Naive thymus-derived CD4-positive, alpha-beta T cell (primary cell): ENCODE measurements at regions not wholly inside any gene's neighbourhood (a gene's known extent, or its start where the extent isn't known, plus 50 kb on each side); places are given as distances from the start of the nearest gene placed in this dataset.

ENCODE experiments used
- ATAC-seq: fragments of 150-1000 bp; cut with Tn5 transposase; 2 replicates; pipeline ENCODE4 v1.10.0; 2021; ENCODE audit warnings: mild to moderate bottlenecking, moderate library complexity
- CTCF ChIA-PET: fragments of 350-600 bp; sonication (Branson Sonifier 250); formaldehyde crosslinking; loops from one replicate; lab custom pipeline; 2021; ENCODE audit warnings: antibody characterized with exemption; lab: Charles Lee
- POLR2A ChIA-PET: fragments of 350-600 bp; sonication (Branson Sonifier 250); formaldehyde crosslinking; loops from one replicate; lab custom pipeline; 2021; ENCODE audit warnings: antibody characterized with exemption, inconsistent platforms; lab: Charles Lee
- DNase-seq, 9 donors: peaks; one replicate each; pipeline versions ENCODE4 v3.0.0 to v3.0.0-alpha.2; 2020 to 2022; ENCODE audit warnings: mixed read lengths in 1 of 9
- H3K27ac ChIP-seq: one replicate; pipeline ENCODE4 v1.7.0; 2013; ENCODE audit warnings: mild to moderate bottlenecking, low read depth, low read length, moderate library complexity
- H3K27me3 ChIP-seq, 2 donors: one replicate each; pipeline ENCODE4 v1.7.0; 2013; ENCODE audit warnings: low read length in 2 of 2, mild to moderate bottlenecking in 2 of 2, moderate library complexity in 2 of 2; ENCODE audit not compliant: control insufficient read depth in 2 of 2, insufficient read depth in 2 of 2
- H3K36me3 ChIP-seq, 3 experiments: 1 replicate in 2 of 3; 2 replicates in 1 of 3; pipeline ENCODE4 v1.7.0; 2013; ENCODE audit warnings: low read length in 3 of 3, mild to moderate bottlenecking in 3 of 3, moderate library complexity in 1 of 3; ENCODE audit not compliant: insufficient read depth in 3 of 3, control insufficient read depth in 2 of 3
- H3K4me1 ChIP-seq, 2 donors: one replicate each; pipeline ENCODE4 v1.7.0; 2013; ENCODE audit warnings: low read length in 2 of 2, mild to moderate bottlenecking in 2 of 2, moderate library complexity in 1 of 2; ENCODE audit not compliant: control insufficient read depth in 2 of 2, insufficient read depth in 2 of 2
- H3K4me3 ChIP-seq: 2 replicates; pipeline ENCODE4 v1.7.0; 2013; ENCODE audit warnings: mild to moderate bottlenecking, low read length
- H3K9me3 ChIP-seq, 3 experiments: 1 replicate in 2 of 3; 2 replicates in 1 of 3; pipeline ENCODE4 v1.7.0; 2013; ENCODE audit warnings: low read length in 3 of 3; ENCODE audit not compliant: control insufficient read depth in 2 of 3
- H3K27ac Mint-ChIP-seq, 9 donors: one replicate each; pipeline ENCODE4 v1.8.0; 2020 to 2022; ENCODE audit warnings: mixed read lengths in 9 of 9, mild to moderate bottlenecking in 8 of 9, moderate library complexity in 5 of 9, inconsistent platforms in 2 of 9
- H3K27me3 Mint-ChIP-seq, 5 donors: one replicate each; pipeline ENCODE4 v1.8.0; 2021 to 2022; ENCODE audit warnings: mixed read lengths in 5 of 5, mild to moderate bottlenecking in 1 of 5
- H3K36me3 Mint-ChIP-seq, 5 donors: one replicate each; pipeline ENCODE4 v1.8.0; 2020 to 2022; ENCODE audit warnings: mixed read lengths in 5 of 5, mild to moderate bottlenecking in 3 of 5, inconsistent platforms in 1 of 5
- H3K4me1 Mint-ChIP-seq, 7 donors: one replicate each; pipeline ENCODE4 v1.8.0; 2020 to 2022; ENCODE audit warnings: mixed read lengths in 7 of 7, mild to moderate bottlenecking in 3 of 7, inconsistent platforms in 1 of 7
- H3K4me3 Mint-ChIP-seq, 10 donors: one replicate each; pipeline ENCODE4 v1.8.0; 2020 to 2022; ENCODE audit warnings: mild to moderate bottlenecking in 10 of 10, mixed read lengths in 10 of 10, moderate library complexity in 6 of 10, inconsistent platforms in 2 of 10
- H3K9me3 Mint-ChIP-seq, 11 donors: one replicate each; pipeline ENCODE4 v1.8.0; 2020 to 2022; ENCODE audit warnings: mixed read lengths in 11 of 11, mild to moderate bottlenecking in 4 of 11, inconsistent platforms in 1 of 11, moderate library complexity in 1 of 11
- intact Hi-C, 2 donors: fragments of 100-400 bp; cut with micrococcal nuclease; formaldehyde crosslinking; loops; one replicate each; pipeline ENCODE4 v1.15.1; 2023

DNA sequence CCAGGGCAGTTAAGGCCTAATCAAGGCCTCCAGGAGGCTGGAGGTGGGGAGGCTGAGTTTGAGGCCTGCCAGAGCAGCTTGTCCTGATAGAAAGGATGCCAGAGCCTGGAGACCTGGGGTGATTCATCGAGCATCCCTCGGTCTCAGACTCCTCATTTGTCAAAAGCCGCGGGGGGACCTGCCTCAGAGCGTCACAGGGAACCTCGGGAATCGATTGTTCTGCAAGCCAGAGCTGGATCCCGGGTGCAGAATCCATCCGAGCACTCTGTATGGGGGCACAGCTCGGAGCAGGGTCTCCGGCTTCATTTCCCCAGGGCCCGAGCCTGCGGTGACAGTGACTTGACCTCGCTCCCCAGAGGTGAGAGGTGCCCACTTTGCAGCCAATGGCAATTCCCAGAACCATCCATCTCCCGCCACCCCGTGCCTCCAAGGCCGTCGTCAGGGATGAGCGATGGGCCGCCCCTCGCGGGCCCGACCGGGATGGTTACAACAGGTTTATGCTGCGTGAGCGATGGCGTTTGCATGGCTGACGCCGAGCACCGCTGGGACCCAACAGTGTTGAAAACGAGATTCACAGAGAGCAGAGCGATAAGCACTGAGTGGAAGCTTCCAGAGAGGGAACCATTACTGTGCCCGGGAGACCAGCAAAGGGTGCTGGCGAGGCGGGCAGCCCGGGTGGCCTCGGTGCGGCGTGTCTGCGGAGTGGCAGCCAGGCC, 117.1 kb upstream of the GSE1 start:
- Histone ChIP-seq H3K9me3 (no peaks in the 10 kb centered on the region), H3K4me3 (no peak overlapping the region), H3K27me3 (no peaks in the 10 kb centered on the region), H3K4me1 (no peaks in the 10 kb centered on the region), H3K27ac (no peak overlapping the region), H3K36me3 (no peaks in the 10 kb centered on the region)
- ATAC-seq (no peak), DNase-seq (no peak)
- Mint-ChIP-seq H3K9me3 (peaks cover 0 to 2% (median 0%) of the 10 kb centered on the region in 11 donors), H3K27me3 (no peaks in the 10 kb centered on the region), H3K36me3 (no peaks in the 10 kb centered on the region), H3K4me1 (peaks cover 0 to 15% (median 8%) of the 10 kb centered on the region in 7 donors), H3K27ac (peak overlapping the region in 1 of 9 donors; percentile 47), H3K4me3 (no peak overlapping the region)
- ChIA-PET POLR2A (interaction anchor here (1.0 kb wide), 1 partner anchor 49 kb away, joined by 3 read pairs; no protein-coding TSS in a partner anchor), CTCF (no interaction called here)
- intact Hi-C loops = no loop called here

DNA sequence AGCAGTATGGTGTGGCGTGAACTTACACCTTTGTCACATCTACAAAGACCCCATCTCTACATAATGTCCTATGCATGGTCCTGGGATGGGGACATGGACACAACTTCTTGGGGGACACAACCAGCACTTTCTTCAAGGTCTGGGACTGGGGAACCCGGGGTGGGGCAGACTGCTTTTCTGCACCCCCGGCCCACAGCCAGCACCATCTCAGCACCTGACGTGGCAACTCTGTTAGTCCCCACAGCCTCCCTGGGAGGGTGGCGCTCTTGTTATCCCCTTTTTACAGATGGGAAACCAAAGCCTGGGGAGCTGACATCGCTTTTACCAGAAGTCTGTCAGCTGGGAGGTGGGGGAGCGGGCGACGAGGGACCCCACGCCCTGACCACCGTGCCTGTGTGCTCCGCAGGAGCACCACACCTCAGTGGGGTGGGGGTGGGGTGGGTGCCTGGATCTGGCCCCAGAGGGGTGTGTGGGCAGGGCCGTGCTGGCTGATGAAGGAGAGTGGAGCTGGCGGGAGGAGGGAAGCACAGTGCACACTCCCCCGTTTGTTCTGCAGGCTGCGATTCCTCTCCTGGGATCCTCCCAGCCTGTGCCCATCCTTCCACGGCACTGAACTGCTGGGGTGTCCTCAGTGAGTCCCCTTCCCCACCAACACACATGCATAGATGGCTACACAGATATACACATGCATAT, 115.4 kb upstream of the GSE1 start:
- Mint-ChIP-seq H3K27me3 (no peaks in the 10 kb centered on the region), H3K27ac (no peak overlapping the region), H3K9me3 (peaks cover 0 to 2% (median 0%) of the 10 kb centered on the region in 11 donors), H3K4me3 (no peak overlapping the region), H3K4me1 (peaks cover 0 to 2% (median under 1%) of the 10 kb centered on the region in 7 donors), H3K36me3 (no peaks in the 10 kb centered on the region)
- DNase-seq (no peak), ATAC-seq (no peak)
- H3K4me3 ChIP-seq = no peak overlapping the region
- H3K27me3 ChIP-seq = no peaks in the 10 kb centered on the region
- ChIA-PET CTCF (no interaction called here), POLR2A (no interaction called here)
- no peaks in the 10 kb centered on the region for H3K36me3 ChIP-seq
- no peaks in the 10 kb centered on the region for H3K4me1 ChIP-seq
- H3K27ac ChIP-seq = no peak overlapping the region
- intact Hi-C loops = no loop called here
- H3K9me3 ChIP-seq = no peaks in the 10 kb centered on the region

DNA sequence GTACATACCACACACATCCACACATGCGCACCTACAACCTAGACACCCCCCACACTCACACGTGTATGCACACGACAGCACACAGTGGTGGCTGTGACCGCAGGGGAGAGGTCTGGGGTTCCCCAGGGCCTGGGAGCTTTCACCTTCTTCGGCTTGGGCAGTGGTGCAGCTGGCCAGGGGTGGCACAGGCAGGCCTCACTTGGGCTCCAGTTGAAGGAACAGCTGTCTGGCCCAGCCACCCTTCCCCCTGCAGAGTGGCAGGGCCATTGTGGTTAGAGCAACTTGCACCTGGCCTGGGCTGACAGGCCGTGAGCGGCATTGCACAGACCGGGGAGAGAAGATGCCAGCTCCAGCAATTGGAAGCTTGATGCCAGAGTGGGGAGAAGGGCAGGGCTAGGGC, 114.5 kb upstream of the GSE1 start:
- Mint-ChIP-seq H3K27ac (no peak overlapping the region), H3K4me1 (no peaks in the 10 kb centered on the region), H3K4me3 (no peak overlapping the region), H3K9me3 (peaks cover 0 to 2% (median 0%) of the 10 kb centered on the region in 11 donors), H3K27me3 (no peaks in the 10 kb centered on the region), H3K36me3 (no peaks in the 10 kb centered on the region)
- ATAC-seq = peak; percentile 48
- no peak for DNase-seq
- CTCF ChIA-PET = interaction anchor here (1.1 kb wide), 1 partner anchor 14 kb away, joined by 3 read pairs; no protein-coding TSS in a partner anchor
- Histone ChIP-seq H3K27ac (no peak overlapping the region), H3K4me3 (no peak overlapping the region), H3K9me3 (no peaks in the 10 kb centered on the region), H3K27me3 (no peaks in the 10 kb centered on the region), H3K4me1 (no peaks in the 10 kb centered on the region), H3K36me3 (no peaks in the 10 kb centered on the region)
- POLR2A ChIA-PET = no interaction called here
- intact Hi-C loops = no loop called here

DNA sequence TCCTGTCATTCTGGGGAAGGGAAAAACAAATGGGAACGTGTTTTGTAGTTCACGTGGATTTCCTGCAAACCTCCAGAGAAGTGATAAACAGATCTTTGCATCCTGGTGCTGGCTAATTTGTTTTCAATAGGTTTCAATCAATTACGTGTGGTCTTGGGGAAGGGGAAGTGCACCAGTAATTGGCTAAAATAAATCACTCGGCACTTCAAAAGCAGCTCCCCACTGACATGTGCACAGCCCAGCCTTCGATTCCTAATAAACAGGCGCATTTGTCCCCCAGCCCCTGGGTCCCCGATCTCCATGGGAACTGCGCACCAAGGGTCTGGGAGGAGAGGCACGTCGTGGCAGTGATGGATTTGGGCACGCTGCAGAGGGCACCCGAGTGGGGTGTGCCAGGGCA, 112.9 kb upstream of the GSE1 start:
- Mint-ChIP-seq H3K4me3 (no peak overlapping the region), H3K4me1 (no peaks in the 10 kb centered on the region), H3K9me3 (peaks cover 0 to 2% (median 0%) of the 10 kb centered on the region in 11 donors), H3K27ac (no peak overlapping the region), H3K27me3 (no peaks in the 10 kb centered on the region), H3K36me3 (no peaks in the 10 kb centered on the region)
- ATAC-seq = no peak
- ChIA-PET CTCF (interaction anchor here (0.8 kb wide), 1 partner anchor 116 kb away, joined by 3 read pairs; no protein-coding TSS in a partner anchor), POLR2A (no interaction called here)
- no peaks in the 10 kb centered on the region for H3K27me3 ChIP-seq
- intact Hi-C loops = no loop called here
- no peak for DNase-seq
- no peaks in the 10 kb centered on the region for H3K36me3 ChIP-seq
- no peak overlapping the region for H3K27ac ChIP-seq
- H3K9me3 ChIP-seq = no peaks in the 10 kb centered on the region
- H3K4me3 ChIP-seq = no peak overlapping the region
- H3K4me1 ChIP-seq = no peaks in the 10 kb centered on the region

DNA sequence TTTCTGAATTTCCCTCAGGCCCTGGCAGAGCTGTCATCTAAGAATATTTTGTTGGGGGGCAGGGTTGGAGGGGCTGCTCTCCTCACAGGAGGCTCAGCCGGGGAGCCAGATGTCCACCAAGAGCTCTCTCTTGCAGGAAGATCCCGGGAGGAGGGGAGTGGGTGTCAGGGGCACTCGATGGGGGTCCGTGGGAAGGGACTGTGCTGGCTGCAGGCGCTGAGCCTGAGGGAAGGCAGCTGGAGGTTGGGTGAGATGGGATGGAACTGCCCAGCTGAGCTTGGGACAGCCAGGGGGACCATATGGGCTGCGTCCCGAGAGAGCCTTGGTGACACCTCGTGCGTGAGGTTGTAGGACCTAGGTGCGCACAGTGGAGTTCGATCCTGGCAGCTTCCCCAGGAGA, 111.2 kb upstream of the GSE1 start:
- no peak overlapping the region for H3K4me3 ChIP-seq
- intact Hi-C loops = no loop called here
- ATAC-seq = no peak
- Mint-ChIP-seq H3K27me3 (no peaks in the 10 kb centered on the region), H3K36me3 (no peaks in the 10 kb centered on the region), H3K9me3 (no peaks in the 10 kb centered on the region), H3K4me1 (no peaks in the 10 kb centered on the region), H3K27ac (no peak overlapping the region), H3K4me3 (no peak overlapping the region)
- no peaks in the 10 kb centered on the region for H3K9me3 ChIP-seq
- DNase-seq = no peak
- no peaks in the 10 kb centered on the region for H3K4me1 ChIP-seq
- ChIA-PET CTCF (interaction anchor here (0.5 kb wide), 1 partner anchor 687 kb away, joined by 3 read pairs; no protein-coding TSS in a partner anchor), POLR2A (no interaction called here)
- H3K36me3 ChIP-seq = no peaks in the 10 kb centered on the region
- no peaks in the 10 kb centered on the region for H3K27me3 ChIP-seq
- H3K27ac ChIP-seq = no peak overlapping the region

DNA sequence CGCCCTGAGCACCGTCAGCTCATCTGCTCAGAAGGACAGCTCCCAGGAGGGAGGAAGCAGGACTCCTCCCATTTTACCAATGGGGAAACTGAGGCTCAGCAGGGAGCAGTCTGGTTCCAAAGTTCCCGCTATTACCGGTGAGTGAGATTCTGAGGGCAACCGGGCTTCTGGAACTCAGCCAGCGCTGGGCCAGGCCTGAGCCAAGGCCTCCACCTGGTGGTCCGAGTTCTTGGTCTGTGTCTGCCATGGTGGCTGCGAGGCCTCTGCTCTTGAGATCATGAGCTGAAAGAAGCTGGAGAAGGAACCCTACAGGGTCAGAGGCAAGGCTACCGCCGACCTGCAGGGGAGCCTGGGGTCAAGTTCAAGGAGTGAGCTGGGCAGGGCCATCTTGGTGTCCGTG, 110.8 kb upstream of the GSE1 start:
- no peaks in the 10 kb centered on the region for H3K4me1 Mint-ChIP-seq
- H3K27me3 Mint-ChIP-seq = no peaks in the 10 kb centered on the region
- no peak overlapping the region for H3K27ac Mint-ChIP-seq
- H3K4me3 Mint-ChIP-seq = no peak overlapping the region
- H3K36me3 Mint-ChIP-seq = no peaks in the 10 kb centered on the region
- Histone ChIP-seq H3K27me3 (no peaks in the 10 kb centered on the region), H3K4me1 (no peaks in the 10 kb centered on the region), H3K9me3 (no peaks in the 10 kb centered on the region), H3K27ac (no peak overlapping the region), H3K36me3 (no peaks in the 10 kb centered on the region), H3K4me3 (no peak overlapping the region)
- no peaks in the 10 kb centered on the region for H3K9me3 Mint-ChIP-seq
- ChIA-PET POLR2A (no interaction called here), CTCF (interaction anchor here (1.3 kb wide), 1 partner anchor 10 kb away, joined by 3 read pairs; no protein-coding TSS in a partner anchor)
- intact Hi-C loops = no loop called here
- no peak for DNase-seq
- no peak for ATAC-seq
